Psoas muscle (tissue), 7 donors: ENCODE measurements at regions not wholly inside any gene's neighbourhood (a gene's known extent, or its start where the extent isn't known, plus 50 kb on each side); places are given as distances from the start of the nearest gene placed in this dataset.
"Not testable (repeated sequence)": the region's sequence is repeated elsewhere in the genome, so short reads cannot be mapped to it uniquely, and the experiment has no call there.

Source experiments
- ATAC-seq, 4 donors: fragments of 200-7000 bp; cut with Tn5 transposase; one replicate each; pipeline ENCODE4 v1.9.1; 2020; ENCODE audit warnings: moderate library complexity in 3 of 4, mild to moderate bottlenecking in 2 of 4
- DNase-seq, 2 donors: peaks; one replicate each; pipeline ENCODE4 v3.0.0-alpha.2; 2020
- H3K27ac ChIP-seq: fragments of 200-600 bp; one replicate; pipeline ENCODE4 v1.8.0; 2022
- H3K27me3 ChIP-seq, 3 donors: fragments of 200-600 bp in 1 of 3; one replicate each; pipeline versions ENCODE4 v1.6.1 to v1.8.0; 2013 to 2022; ENCODE audit warnings: low read length in 2 of 3, mild to moderate bottlenecking in 2 of 3, moderate library complexity in 1 of 3; ENCODE audit not compliant: insufficient read depth in 3 of 3
- H3K36me3 ChIP-seq, 2 donors: fragments of 200-600 bp in 1 of 2; one replicate each; pipeline versions ENCODE4 v1.6.1 to v1.8.0; 2013 to 2022; ENCODE audit warnings: low read depth in 1 of 2, mild to moderate bottlenecking in 1 of 2, moderate library complexity in 1 of 2; ENCODE audit not compliant: insufficient read depth in 1 of 2
- H3K4me1 ChIP-seq: fragments of 200-600 bp; one replicate; pipeline ENCODE4 v1.8.0; 2022
- H3K4me3 ChIP-seq: fragments of 200-600 bp; one replicate; pipeline ENCODE4 v1.8.0; 2022; ENCODE audit warnings: mild to moderate bottlenecking
- H3K9me3 ChIP-seq: fragments of 200-600 bp; one replicate; pipeline ENCODE4 v1.8.0; 2022
- WGBS, 3 donors: extraction: QIAGEN DNeasy Blood & Tissue Kit; methylation state at CpG; one replicate each; pipeline versions ENCODE4 v1.1.6 to v1.1.7; 2013; 5-methylcytosine and 5-hydroxymethylcytosine counted together
- intact Hi-C, 2 donors: fragments of 100-400 bp; cut with DNase I; formaldehyde crosslinking; loops; one replicate each; pipeline versions ENCODE4 v1.11.0 to v1.14.2; 2022
- donor health status: healthy with polysubstance abuse.
- donor health status: DM: no; HTN: no; CAD: no; lungs with moderate emphysema.
- donor health status: Bipolar disorder and iron deficiency.
- donor health status: healthy.
- donor health status: DM: yes; HTN: yes; CAD: no.
- donor health status: DM: no; HTN: no; CAD: no.
- donor health status: DM: yes; HTN: yes; CAD: no.

DNA sequence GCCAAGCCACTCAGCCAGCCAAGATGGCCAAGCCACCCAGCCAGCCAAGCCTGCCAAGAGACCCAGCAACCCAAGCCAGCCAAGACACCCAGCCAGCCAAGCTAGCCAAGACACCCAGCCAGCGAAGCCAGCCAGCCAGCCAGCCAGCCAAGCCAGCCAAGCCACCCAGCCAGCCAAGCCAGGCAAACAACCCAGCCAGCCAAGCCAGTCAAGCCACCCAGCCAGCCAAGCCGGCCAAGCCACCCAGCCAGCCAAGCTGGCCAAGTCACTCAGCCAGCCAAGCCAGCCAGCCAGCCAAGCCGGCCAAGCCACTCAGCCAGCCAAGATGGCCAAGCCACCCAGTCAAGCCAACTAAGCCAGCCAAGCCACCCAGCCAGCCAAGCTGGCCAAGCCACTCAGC lies 337.5 kb upstream of the PLGLB2 start:
- H3K9me3 ChIP-seq, H3K27me3 ChIP-seq, H3K4me3 ChIP-seq, H3K4me1 ChIP-seq, ATAC-seq, H3K36me3 ChIP-seq, intact Hi-C loops, H3K27ac ChIP-seq, DNase-seq: not testable (repeated sequence)
- WGBS, 3 donors: 21 to 61% (median 49%) methylated on average over 3 of the region's 3 CpGs

DNA sequence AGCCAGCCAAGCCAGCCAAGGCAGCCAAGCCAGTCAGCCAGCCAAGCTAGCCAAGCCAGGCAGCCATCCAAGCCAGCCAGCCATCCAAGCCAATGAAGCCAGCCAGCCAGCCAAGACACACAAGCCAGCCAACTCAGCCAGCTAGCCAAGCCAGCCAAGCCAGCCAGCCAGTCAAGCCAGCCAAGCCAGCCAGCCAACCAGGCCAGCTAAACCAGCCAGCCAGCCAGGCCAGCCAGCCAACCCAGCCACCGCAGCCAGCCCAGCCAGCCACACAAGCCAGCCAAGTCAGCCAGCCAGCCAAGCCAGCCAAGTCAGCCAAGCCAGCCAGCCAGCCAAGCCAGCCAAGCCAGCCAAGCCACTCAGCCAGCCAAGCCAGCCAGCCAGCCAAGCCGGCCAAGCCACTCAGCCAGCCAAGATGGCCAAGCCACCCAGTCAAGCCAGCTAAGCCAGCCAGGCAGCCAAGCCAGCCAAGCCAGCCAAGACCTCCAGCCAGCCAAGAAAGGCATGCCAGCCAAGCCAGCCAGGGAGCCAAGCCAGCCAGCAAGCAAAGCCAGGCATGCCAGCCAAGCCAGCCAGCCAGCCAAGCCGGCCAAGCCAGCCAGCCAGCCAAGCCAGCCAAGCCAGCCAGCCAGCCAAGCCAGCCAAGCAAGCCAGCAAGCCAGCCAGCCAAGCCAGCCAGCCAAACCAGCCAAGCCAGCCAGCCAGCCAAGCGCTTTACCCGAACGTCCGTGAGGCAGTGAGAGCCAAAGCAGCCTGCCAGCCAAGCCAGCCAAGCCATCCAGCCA lies 335.7 kb upstream of the PLGLB2 start:
- H3K4me3 ChIP-seq, H3K27ac ChIP-seq, H3K27me3 ChIP-seq, H3K4me1 ChIP-seq, intact Hi-C loops, H3K9me3 ChIP-seq, ATAC-seq, H3K36me3 ChIP-seq: not testable (repeated sequence)
- 30 to 57% (median 35%) methylated on average over 3 of the region's 7 CpGs for WGBS, 3 donors
- peak in 1 of 2 donors; percentile 50 for DNase-seq

- H3K4me3 ChIP-seq, H3K27ac ChIP-seq, H3K4me1 ChIP-seq, H3K9me3 ChIP-seq, DNase-seq, H3K36me3 ChIP-seq, intact Hi-C loops, ATAC-seq, H3K27me3 ChIP-seq: not testable (repeated sequence)
- WGBS, 3 donors: 15 to 31% (median 25%) methylated on average over 1 of the region's 1 CpG
Observed at GRCh38 chr2:87414331-87414730, 333.6 kb upstream of the PLGLB2 start.

DNA sequence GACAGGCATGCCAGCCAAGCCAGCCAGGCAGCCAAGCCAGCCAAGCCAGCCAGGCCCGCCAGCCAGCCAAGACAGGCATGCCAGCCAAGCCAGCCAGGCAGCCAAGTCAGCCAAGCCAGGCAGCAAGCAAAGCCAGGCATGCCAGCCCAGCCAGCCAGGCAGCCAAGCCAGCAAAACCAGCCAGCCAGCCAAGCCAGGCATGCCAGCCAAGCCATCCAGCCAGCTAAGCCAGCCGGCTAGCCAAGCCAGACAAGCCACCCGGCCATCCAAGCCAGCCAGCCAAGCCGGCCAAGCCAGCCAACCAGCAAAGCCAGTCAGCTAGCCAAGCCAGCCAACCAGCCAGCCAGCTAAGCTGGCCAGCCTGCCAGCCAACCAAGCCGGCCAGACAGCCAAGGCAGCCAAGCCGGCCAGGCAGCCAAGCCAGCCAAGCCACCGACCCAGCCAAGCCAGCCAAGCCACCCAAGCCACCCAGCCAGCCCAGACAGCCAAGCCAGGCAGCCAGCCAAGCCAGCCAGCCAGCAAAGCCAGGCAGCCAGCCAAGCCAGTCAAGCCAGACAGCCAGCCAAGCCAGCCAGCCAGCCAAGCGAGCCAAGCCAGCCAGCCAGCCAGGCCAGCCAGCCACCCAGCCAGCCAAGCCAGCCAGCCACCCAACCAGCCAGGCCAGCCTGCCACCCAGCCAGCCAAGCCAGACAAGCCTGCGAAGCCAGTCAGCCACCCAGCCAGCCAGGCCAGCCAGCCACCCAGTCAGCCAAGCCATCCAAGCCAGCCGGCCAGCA lies 332.9 kb upstream of the PLGLB2 start:
- H3K36me3 ChIP-seq, intact Hi-C loops, H3K27ac ChIP-seq, H3K9me3 ChIP-seq, ATAC-seq, H3K27me3 ChIP-seq, DNase-seq, H3K4me3 ChIP-seq, H3K4me1 ChIP-seq: not testable (repeated sequence)
- WGBS, 3 donors: 37 to 56% (median 43%) methylated on average over 8 to 9 of the region's 10 CpGs

GRCh38 chr2:87415586-87416265 lies 332.2 kb upstream of the PLGLB2 start:
- H3K4me1 ChIP-seq, H3K36me3 ChIP-seq, H3K27ac ChIP-seq, H3K4me3 ChIP-seq, DNase-seq, H3K9me3 ChIP-seq, H3K27me3 ChIP-seq, intact Hi-C loops, ATAC-seq: not testable (repeated sequence)
- 39 to 48% (median 47%) methylated on average over 1 of the region's 1 CpG for WGBS, 3 donors

DNA sequence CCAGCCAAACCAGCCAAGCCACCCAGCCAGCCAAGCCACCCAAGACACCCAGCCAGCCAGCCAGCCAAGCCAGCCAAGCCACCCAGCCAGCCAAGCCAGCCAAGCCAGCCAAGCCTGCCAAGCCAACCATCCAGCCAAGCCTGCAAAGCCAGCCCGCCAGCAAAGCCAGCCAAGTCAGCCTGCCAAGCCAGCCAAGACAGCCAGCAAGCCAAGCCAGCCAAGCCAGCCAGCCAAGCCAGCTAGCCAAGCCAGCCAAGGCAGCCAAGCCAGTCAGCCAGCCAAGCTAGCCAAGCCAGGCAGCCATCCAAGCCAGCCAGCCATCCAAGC lies 331.7 kb upstream of the PLGLB2 start:
- H3K27ac ChIP-seq, H3K4me1 ChIP-seq, H3K27me3 ChIP-seq, H3K4me3 ChIP-seq, ATAC-seq, H3K36me3 ChIP-seq, DNase-seq, H3K9me3 ChIP-seq, intact Hi-C loops: not testable (repeated sequence)
- WGBS, 3 donors: 76 to 95% (median 80%) methylated on average over 1 of the region's 1 CpG

- intact Hi-C loops, ATAC-seq, H3K27ac ChIP-seq, H3K4me3 ChIP-seq, H3K9me3 ChIP-seq, H3K27me3 ChIP-seq, H3K36me3 ChIP-seq, H3K4me1 ChIP-seq, DNase-seq: not testable (repeated sequence)
- WGBS, 3 donors: 10 to 58% (median 43%) methylated on average over 2 to 3 of the region's 6 CpGs
Observed at GRCh38 chr2:87417147-87417546, 330.7 kb upstream of the PLGLB2 start.

DNA sequence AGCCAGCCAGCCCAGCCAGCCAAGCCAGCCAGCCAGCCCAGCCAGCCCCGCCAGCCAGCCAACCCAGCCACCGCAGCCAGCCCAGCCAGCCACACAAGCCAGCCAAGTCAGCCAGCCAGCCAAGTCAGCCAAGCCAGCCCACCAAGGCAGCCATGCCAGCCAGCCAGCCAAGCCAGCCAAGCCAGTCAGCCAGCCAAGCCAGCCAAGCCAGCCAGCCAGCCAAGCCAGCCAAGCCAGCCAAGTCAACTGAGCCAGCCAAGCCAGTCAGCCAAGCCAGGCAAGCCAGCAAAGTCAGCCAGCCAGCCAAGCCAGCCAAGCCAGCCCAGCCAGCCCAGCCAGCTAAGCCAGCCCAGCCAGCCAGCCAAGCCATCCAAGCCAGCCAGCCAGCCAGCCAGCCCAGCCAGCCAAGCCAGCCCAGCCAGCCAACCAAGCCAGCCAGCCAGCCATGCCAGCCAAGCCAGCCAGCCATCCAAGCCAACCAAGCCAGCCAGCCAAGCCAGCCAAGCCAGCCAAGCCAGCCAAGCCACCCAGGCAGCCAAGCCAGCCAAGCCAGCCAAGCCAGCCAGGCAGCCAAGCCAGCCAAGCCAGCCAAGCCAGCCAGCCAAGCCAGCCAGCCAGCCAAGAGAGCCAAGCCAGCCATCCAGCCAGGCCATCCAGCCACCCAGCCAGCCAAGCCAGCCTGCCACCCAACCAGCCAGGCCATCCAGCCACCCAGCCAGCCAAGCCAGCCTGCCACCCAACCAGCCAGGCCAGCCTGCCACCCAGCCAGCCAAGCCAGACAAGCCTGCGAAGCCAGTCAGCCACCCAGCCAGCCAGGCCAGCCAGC lies 329.9 kb upstream of the PLGLB2 start:
- H3K9me3 ChIP-seq, H3K4me1 ChIP-seq, ATAC-seq, intact Hi-C loops, H3K27ac ChIP-seq, H3K36me3 ChIP-seq, H3K4me3 ChIP-seq, H3K27me3 ChIP-seq: not testable (repeated sequence)
- 46 to 55% (median 47%) methylated on average over 2 to 3 of the region's 3 CpGs for WGBS, 3 donors
- peak in 1 of 2 donors; percentile 69 for DNase-seq

GRCh38 chr2:87418823-87419822 lies 328.8 kb upstream of the PLGLB2 start:
- WGBS, 3 donors: 41 to 54% (median 49%) methylated on average over 3 to 6 of the region's 9 CpGs
- ATAC-seq: not testable (repeated sequence)

DNA sequence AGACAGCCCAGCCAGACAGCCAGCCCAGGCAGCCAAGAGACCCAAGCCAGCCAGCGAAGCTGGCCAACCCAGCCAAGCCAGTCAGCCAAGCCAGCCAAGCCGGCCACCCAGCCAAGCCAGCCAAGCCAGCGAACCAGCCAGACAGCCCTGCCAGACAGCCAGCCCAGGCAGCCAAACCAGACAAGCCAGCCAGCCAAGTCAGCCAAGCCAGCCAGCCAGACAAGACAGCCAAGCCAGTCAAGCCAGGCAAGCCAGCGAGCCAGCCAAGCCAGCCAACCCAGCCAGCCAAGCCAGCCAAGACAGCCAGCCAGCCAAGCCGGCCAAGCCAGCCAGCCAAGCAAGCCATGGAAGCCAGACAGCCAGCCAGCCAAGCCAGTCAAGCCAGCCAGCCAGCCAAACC lies 327.9 kb upstream of the PLGLB2 start:
- DNase-seq, ATAC-seq, H3K9me3 ChIP-seq, H3K27me3 ChIP-seq, H3K36me3 ChIP-seq, H3K4me1 ChIP-seq, H3K27ac ChIP-seq, intact Hi-C loops, H3K4me3 ChIP-seq: not testable (repeated sequence)
- 56 to 71% (median 60%) methylated on average over 1 to 2 of the region's 5 CpGs for WGBS, 3 donors

More at GRCh38 chr2:87418823-87419822, 328.8 kb upstream of the PLGLB2 start:
- H3K27me3 ChIP-seq, intact Hi-C loops, H3K4me1 ChIP-seq, H3K27ac ChIP-seq, H3K4me3 ChIP-seq, H3K9me3 ChIP-seq, H3K36me3 ChIP-seq: not testable (repeated sequence)
- DNase-seq: peak in 1 of 2 donors; percentile 70
